ENCODE measurements at regions not wholly inside any gene's neighbourhood (a gene's known extent, or its start where the extent isn't known, plus 50 kb on each side); places are given as distances from the start of the nearest gene placed in this dataset.

DNA sequence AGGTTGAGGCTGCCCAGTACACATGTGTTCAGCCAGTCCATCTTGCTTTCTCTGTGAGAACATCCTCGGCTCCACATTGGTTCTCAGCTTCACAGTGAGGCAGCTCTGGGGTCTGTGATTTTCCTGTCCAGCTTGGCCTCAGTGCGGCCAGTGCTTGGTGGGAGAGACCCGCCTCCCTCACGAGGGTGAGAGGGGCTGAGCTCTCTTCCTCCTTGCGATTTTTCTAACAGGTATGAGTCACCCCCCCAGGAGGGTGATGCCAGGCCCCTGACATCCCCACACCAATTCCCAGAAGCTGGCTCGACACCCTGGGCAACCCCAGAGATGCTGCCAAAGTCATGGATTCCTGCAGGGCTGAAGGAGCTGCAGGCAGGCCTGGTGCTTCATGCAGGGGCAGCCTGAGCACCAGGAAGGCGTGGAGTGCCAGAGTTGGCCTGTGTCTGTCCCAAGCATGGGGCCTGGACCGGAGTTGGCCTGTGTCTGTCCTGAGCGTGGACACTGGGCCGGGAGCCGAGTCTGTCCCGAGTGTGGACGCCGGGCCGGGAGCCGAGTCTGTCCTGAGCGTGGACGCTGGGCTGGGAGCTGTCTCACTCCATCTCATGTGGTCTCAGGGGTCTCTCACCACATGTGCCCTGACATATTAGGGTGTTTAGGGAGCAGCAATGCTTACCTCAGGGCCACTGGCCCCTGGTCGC is 408.6 kb upstream of the IRX4 start:
- no peak for DNase-seq (ENCODE audit: low spot score)

DNA sequence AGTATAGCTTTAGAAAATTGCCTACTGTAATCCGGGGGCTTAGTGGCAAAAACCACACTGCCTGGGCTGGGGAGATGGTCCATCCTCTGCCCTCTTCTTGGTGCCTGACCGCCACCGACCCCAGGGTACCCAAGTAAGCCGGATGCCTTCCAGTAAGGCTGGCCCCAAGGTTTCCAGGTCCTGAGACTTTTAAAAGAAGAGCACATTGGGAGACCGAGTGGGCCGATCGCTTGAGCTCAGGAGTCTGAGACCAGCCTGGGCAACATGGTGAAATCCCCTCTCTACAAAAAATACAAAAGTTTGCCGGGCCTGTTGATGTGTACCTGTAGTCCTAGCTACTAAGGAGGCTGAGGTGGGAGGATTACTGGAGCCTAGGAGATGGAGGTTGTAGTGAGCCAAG is 406.7 kb upstream of the IRX4 start:
- DNase-seq (ENCODE audit: low spot score) = no peak

DNA sequence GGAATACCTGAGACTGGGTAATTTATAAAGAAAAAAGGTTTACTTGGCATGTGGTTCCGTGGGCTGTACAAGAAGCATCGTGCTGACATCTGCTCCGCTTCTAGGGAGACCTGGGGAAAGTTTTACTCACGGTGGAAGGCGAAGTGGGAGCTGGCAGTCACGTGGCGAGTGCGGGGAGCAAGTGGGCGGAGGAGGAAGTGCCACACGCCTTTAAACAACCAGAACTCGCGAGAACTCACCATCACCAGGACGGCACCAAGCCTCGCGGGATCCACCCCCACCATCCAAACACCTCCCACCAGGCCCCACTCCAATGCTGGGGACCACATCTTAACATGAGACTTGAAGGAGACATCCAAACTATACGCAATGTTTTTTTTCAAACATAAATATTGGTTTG is 406.2 kb upstream of the IRX4 start:
- no peak for DNase-seq (ENCODE audit: low spot score)

DNA sequence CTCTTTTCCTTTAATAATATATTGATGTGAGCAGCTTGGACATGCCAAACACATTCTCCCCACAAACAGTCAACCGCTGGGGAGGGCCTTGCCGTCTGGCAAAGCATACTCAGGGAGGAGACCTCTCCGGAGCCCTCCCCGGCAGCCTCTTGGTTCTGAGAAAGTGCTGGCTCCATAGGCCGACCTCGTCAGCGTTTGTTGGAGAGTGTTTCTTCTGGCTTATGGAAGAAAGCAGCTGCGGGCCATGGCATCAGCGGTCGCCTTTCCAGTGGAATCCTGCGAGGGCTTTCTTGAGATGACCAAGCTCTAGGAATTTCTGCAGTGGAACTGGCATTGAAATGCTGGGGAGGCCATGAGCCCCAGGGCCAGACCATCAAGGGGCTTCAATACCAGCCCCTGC is 405.7 kb upstream of the IRX4 start:
- no peak for DNase-seq (ENCODE audit: low spot score)

DNA sequence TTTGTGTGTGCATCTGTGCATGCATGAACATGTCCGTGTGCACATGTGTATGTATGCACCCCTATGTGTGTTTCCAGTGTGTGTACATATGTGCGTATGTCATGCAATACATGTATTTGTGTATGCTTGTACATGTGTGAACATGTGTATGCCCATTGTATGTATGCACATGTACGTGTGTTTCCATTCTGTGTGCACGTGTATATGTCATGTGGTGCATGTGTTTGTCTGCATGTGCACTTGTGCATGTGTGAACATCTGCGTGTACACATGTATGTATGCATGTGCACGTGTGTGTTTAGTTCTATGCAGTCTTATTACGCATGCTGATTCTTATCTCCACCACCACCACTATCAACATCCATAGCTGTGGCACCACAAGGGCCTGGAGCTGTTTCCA is 403.5 kb upstream of the IRX4 start:
- DNase-seq (ENCODE audit: low spot score) = no peak

DNA sequence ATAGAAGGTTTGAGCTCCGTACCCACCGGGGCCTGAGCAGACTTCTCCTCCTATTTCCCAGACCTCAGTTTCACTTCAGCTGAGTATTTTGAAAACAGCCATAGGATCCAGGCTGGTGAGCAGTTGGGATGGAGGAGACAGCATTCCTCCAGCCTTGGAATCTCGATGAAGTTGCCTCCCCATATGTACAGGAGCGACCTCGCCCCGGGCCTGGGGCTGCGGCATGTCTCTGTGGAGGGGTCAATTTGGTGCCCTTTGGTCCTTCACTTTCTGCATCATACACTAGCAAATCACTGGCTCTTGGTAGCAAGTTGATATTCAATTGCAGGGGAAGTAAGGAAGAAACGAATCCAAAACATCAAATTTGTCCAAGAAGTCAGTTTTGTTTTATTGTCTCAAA is 402.0 kb upstream of the IRX4 start:
- DNase-seq (ENCODE audit: low spot score) = no peak

DNA sequence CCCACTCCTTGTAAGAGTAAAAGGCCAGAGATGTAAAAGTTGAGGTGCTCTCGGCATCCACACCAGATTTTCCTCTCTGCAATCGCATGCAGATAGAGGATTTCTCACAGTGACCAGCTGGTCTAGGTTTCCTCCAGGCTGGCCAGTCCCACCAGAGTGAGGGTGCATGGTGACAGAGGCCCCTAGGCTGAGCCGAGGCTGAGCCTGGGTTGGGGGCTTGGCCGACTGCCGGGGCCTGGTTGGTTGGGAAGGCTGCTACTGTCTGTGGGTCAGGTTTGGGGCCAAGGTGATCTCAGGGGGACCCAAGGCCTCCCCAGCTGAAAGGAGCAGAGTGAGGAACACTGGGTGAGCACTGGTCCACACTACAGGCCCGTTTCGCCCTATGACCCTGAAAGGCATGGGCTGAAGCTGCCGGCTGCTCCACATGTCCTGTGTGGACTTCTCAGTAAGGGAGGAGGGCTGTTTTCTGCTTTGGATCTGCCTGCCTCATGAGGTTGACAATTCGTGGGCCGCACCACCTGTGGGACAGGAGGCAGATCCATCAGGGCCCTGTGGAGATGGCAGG is 400.8 kb upstream of the IRX4 start:
- DNase-seq (ENCODE audit: low spot score) = no peak

DNA sequence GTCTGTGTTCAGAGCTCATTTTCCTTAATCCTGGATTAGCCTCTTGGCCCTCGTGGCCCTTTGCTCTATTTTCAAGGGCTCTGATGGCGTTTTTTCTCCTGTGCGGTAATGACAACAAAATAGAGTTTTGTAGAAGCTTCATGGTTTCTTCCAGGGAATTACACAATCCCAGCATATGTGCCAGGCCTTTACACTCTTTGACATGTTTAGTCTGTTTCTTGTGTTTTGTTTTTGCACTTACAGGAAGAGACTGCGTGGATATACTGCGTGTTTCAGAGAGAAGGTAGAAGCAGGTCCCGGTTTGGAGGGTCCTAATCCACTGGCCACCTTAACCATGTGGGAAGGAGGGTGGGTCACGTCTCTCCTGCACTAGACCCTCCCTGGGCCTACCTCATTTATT is 400.2 kb upstream of the IRX4 start:
- DNase-seq (ENCODE audit: low spot score) = no peak

DNA sequence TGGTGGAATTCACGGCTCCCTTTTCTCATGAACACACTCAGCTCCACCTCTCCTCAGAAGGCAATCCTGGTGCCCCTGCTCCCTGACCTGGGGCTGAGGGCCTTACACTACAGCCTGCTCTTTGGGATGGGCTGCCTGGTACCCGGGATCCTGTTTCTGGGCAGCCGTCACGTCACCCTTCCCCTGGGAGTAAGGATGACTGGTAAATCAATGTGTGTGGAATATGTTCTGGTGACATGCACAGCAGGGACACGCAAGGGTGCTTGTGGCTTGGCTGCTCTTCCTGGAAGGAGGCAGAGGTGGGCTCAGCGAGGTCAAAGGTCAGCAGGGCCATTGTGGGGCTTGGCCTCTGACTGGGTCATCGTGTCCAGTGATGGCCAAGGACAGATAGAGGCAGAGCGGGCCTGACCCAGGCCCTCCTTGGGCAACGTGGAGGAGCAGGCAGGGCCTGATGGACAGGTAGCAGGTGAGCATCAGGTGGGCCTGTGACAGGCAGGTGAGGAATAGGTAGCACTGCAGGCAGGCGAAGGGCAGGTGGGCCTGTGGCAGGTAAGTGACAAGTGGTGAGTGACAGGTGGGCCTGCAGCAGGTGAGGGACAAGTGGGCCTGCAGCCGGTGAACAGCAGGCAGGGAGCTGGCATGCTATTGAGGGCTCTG is 399.4 kb upstream of the IRX4 start:
- no peak for DNase-seq (ENCODE audit: low spot score)

DNA sequence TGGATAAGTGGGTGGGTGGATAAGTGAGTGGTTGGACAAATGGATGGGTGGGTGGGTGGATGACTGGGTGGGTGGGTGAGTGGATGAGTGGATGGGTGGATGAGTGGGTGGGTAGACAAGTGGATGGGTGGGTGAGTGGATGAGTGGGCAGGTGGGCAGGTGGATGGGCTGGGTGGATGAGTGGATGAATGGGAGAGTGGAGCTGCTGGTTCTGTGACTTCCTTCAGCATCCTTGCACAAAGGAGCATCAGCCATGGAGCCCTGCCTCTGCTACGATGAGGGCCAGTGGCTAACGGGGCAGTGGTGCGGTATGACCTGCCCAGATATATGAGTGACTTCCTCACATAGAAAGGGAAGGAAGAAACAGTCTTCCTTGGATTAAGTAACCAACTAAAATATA is 398.7 kb upstream of the IRX4 start:
- DNase-seq (ENCODE audit: low spot score) = no peak

DNA sequence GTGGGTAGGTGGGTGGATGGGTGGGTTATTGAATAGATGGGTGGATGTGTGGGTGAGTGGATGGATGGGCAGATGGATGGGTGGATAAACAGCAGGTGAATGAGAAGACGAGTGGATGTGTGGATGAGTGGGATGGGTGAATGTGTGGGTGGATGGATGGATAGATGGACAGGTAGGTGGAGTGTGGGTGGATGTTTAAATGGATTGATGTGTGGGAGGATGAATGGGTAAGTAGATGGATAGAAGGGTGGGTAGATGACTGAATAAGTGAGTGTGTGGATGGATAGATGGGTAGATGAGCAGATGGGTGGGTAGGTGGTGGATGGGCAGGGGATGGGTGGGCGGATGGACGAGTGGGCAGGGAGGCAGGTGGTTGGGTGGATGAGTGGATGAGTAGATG is 397.6 kb upstream of the IRX4 start:
- DNase-seq (ENCODE audit: low spot score) = no peak

DNA sequence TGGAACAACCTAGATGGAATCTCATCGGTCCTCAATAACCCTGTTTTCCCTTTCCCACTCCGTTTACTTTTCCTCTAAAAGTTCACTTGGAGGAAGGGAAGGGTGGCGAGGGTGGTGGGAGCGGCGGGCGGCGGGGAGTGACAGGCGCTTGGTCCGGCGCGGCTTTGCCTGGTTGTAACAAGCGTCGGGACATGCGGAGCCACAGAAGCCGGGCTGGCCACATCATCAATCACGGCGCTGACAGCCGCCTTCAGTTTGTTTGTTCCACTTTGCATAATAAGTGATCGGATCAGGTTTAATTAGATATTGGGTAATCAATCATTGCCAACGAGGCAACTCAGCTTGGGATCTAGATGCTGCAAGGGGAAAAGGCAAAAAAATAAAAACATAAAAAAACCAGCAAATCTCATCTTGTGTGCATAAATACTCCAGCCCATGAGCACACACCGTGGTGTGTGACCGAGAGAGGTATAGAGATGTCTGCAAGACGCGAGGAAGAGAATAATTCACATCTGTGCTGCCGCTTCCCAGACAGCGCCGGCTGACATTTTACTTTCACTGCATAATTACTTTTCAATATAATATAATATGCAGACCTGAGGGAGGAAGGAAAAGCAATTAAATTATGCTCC is 396.2 kb upstream of the IRX4 start:
- no peak for DNase-seq (ENCODE audit: low spot score)

DNA sequence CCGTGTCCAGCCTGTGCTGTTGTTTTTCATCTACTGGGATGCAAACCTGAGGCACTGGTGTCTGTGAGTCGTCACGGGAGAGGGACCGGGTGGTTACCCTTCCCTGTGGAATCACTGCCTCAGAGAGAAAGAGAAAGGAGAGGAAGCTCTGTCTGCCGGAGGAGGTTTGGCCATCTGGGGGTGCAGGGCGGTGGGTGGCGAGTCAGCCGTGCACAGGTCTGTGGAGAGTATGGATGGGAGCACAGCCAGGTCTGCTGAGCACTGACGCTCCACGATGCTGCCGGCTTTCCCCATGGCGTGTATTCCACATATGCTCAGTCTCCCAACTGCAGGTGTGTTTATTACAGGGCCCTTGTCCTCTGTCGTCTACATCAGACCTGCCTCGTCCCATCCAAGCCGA is 395.2 kb upstream of the IRX4 start:
- DNase-seq (ENCODE audit: low spot score) = no peak

DNA sequence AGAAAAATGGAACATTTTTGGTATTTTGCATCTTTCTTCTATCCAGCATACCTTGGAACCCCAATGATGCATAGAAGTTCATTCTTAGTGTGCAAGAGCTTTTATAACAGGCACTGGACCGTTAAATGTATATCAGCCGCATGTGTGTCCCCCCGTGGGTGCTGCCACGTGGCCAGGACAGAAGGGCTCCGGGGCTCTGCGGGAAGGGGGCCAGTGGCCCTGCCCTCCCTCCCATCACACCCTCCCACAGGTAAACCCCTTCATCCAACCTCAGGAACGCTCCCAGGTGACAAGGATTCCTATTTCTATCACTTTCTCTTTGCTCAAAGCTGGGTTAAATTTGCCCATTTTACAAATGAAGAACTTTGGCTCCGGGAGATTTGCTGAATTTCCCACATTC is 393.4 kb upstream of the IRX4 start:
- DNase-seq (ENCODE audit: low spot score) = no peak

DNA sequence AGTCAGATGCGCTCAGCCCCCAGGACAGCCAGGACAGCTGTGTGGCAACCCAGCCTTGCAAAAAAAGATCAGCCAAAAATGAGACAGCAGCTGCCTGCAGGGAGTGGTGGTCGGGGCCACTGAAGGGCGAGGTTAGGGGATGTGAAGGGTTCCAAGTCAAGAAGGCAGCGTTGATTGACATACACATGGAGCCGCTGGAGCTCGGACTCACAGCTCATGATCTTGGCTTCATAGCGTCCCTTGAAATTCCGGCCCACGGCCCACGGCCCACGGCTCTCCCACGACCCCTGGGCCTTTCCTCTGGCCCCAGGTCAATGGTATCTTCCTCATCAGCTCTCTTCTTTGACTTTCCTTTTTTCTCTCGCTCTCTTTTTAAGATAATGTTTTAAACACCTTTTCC is 390.0 kb upstream of the IRX4 start:
- no peak for DNase-seq (ENCODE audit: low spot score)

DNA sequence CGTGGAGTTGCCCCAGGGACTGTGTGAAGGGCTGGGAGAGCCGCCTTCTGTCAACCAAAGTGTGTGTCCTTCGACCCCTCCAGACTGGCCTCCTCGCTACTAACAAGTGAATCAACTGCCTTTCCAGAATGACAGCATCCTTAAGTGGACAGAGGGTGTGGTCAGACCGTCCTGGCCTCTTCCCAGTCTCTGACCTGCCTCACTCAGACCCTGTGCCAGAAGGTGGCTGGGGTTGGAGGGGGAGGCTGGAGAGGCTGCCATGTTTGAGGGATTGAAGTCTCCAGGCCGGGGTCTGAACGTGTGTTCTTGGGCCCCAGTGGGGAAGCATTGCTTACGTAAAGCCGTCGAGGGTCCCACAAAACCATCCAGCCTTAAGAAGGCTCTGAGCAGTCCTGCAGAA is 389.3 kb upstream of the IRX4 start:
- DNase-seq (ENCODE audit: low spot score) = no peak

DNA sequence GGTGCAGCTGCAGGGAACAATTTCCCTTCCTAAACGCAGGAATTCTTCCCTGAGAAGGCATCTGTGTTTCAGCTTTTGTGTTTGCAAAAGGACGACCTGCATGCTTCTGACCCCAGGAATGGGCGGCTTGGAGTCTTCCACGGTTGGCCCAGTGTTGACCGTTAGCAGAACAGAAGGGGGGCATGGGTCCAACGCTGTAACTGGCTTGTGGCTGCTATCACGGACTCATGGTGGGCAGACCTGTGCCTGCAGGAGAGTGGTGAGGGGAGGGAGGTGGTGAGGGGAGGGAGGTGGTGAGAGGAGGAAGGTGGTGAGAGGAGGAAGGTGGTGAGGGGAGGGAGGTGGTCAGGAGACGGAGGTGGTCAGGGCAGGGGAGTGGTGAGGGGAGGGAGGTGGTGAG is 388.6 kb upstream of the IRX4 start:
- no peak for DNase-seq (ENCODE audit: low spot score)

DNA sequence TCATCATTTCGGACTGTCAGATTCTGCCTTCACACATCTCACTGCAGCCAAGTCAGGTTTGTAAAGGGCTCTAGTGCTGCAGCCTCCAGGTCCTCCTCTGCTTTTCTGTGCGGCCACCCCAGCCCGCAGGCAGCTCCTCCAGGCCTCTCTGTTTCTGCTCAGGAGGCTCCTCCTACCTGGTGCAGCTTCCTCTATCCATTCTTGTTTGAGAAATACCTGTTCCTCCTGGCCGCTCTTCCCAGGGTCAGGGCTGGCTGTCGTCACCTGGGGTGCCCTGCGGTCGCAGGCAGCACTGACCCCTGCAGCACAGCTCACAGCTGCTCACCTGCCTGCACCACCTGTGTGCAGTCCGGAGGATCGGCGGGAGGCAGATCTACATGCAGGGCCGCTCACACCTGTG is 387.7 kb upstream of the IRX4 start:
- DNase-seq (ENCODE audit: low spot score) = no peak

DNA sequence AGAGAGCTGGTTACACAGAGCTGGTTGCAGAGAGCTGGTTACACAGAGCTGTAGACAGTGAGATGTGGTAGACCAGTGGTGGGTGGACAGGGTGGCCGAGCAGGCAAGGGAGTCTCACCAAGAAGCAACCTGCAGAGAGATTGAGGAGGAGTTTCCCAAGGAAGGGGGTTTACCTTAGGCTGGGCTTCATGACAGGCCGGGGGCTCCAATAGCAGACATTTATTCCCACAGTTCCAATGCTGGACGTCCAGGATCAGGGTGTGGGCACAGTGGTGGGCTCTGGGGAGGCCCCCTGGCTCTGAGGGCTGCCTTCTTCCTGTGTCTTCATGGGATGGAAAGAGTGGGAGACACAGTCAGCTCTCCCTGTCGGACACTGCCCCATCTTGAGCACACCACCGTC is 386.9 kb upstream of the IRX4 start:
- DNase-seq (ENCODE audit: low spot score) = no peak

DNA sequence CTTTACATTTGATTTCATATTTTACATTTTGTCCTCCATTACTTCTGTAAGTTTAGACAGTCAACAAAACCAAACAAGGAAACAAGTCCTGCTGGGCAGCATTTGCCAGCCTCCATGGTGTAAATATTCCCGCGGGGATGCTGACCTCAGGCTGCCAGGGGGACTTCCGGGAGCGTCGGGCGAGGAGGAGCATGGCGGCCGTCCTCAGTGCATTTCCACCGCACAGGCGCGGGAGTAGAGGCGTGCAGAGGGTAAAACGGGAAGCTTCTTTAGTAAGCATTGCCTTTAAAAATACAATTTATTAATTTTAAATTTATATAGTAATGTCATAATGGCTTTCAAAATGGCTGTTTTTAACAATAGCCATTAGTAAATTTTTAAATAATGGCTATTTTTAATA is 385.3 kb upstream of the IRX4 start:
- DNase-seq (ENCODE audit: low spot score) = no peak

DNA sequence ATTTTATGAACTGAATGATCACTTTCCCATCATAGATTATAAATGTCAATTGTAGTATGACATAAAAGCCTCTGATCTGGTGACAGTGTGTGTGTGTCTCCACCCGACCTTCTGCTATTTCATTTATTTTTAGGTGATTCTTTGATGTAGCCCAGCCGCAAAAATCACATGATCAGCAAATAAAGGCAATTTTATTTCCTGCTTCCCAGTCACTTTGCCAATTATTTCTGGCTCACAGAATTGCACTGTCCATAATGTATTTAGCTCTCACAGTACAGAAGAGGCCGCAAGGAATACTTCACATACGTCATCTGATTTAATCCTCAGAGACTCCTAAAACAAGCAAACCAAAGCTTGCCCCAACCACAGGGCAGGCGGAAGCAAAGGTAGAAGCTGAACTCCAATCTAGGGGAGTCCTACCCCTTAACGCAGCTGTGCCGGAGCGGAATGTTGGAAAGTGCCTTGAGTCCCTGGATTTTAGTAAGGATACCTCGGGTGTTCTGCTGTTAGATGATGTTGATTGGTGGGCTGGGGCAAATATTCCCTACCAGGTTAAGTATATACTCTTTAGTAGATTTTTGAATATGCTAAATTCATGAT is 384.0 kb upstream of the IRX4 start:
- no peak for DNase-seq (ENCODE audit: low spot score)

DNA sequence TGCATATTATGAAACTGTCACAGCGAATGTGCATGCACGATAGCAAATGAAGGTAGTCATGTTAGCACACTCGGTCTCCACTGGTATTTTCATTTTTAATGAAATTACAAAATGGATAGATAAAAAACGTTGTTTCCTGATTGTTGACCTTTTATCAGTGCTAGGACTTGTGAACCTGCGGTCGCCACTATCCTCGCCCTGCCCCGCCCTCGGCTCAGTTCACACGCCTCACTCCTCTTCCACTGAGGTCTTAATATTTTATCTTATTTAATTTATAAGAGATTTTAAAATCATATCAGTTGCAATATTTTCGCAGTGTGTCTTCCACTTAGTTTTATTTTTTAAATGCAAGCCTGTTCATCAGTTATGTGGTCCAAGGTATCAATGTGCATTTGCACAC is 382.6 kb upstream of the IRX4 start:
- no peak for DNase-seq (ENCODE audit: low spot score)

DNA sequence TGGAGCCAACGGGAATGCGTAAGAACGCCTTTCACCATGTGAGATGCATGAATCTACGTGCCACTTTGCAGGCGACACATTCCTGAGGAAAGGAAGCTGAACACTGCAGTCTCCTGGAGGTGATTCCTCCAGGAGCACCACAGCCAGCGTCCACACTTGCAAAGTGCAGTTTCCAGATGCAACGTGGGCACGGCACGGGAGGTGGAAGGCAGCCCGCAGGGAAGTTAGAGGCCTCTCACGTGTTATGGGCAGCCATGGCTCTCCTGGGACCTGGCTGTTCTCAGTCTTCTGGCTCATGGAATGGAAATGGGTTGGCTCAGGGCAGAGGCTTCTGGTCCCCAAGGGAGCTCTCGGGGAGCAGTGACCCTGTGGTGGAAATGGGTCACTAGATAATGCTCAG is 381.0 kb upstream of the IRX4 start:
- no peak for DNase-seq (ENCODE audit: low spot score)

Measured in hematopoietic multipotent progenitor cell treated with erythropoietin and hydrocortisone succinate and interleukin-3 and kit ligand, for 15 days (in vitro differentiated cells).